ENCODE measurements at regions not wholly inside any gene's neighbourhood (a gene's known extent, or its start where the extent isn't known, plus 50 kb on each side); places are given as distances from the start of the nearest gene placed in this dataset.
"Not testable (repeated sequence)": the region's sequence is repeated elsewhere in the genome, so short reads cannot be mapped to it uniquely, and the experiment has no call there.

- DNase-seq = no peak
Observed at GRCh38 chr13:48810013-48810412, 156.3 kb downstream of the CYSLTR2 start.

DNA sequence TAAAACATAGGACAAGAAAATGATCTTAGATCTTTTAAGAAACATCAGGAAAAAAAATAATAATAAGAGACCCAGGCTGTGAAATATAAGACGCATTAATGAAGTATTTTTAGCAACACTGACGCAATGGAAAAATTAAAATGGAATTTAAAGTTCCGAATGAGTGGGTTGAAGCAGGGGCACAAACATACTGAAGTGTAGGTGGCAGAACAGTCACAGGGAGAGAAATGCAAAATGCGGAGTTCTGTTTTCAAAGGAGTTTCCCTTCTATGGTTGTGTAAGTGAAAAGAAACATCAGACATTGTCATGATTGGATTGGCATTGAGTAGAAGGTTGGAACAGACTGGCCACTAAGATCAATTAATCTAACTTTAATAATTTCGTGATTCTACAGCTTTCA is 159.8 kb downstream of the CYSLTR2 start:
- no peak for DNase-seq

DNA sequence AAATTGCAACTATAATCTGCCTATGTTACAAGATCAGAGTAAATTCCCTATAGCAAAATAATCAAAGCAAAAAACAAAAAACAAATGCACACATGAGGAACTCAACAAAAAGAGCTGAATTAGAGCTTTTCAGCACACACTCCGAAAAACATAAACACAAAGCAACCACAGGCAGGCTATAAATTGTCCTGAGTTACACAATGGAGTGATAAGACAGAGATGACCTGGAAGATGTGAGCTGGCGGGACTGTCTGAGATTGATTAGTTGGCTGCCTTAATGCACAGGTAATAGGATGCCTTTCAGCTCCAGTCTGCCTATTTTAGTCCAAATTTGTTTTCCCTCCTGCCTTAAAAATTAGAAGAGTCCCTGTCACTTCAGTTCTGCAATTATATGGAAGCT is 159.0 kb upstream of the FNDC3A start:
- DNase-seq = no peak

DNA sequence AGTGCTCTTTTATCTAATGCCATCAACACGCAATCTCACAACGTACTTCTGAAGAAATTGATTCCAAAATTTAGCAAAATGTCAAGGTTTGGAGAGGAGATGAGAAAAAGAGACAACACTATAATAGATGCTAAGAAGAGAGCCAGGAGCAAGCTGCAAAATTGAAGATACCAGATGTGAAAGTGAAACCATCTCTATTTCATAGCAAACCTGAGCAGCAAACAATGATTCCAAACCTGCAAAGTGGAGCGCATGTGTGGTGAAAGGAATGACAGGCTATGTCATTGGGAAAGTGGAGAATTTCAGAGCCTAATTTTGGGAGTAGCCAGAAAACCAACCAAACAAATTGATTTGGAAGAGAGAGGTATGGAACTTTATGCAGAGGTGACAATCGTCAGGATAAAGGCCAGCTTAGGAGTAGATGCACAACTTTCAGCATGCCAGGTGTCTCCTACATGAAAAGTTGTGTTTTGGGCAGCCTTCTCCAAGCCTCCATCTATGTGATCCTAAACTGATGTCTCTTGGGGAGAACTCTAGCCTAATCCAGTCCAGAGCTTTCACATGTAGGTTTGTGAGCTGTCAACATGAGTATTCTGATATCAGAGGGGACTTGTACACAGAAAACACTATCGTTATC is 158.4 kb upstream of the FNDC3A start:
- no peak for DNase-seq

GRCh38 chr13:48818495-48819356 is 157.0 kb upstream of the FNDC3A start:
- DNase-seq = no peak

- no peak for DNase-seq
Observed at GRCh38 chr13:48819376-48819775, 156.3 kb upstream of the FNDC3A start.

- no peak for DNase-seq
Observed at GRCh38 chr13:48819899-48820298, 155.8 kb upstream of the FNDC3A start.

GRCh38 chr13:48823526-48823925 is 152.2 kb upstream of the FNDC3A start:
- DNase-seq = not testable (repeated sequence)

DNA sequence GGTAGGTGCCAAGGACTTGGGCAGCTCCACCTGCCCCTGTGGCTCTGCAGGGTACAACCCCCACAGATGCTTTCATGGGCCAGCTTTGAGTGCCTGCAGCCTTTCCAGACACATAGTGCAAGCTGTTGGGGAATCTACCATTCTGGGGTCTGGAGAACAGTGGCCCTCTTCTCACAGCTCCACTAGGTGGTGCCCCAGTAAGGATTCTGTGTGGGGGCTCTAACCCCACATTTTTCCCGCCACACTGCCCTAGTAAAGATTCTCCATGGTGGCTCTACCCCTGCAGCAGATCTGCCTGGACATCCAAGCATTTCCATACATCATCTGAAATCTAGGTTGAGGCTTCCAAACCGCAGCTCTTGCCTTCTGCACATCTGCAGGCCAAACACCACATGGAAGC is 149.7 kb upstream of the FNDC3A start:
- DNase-seq = no peak

DNA sequence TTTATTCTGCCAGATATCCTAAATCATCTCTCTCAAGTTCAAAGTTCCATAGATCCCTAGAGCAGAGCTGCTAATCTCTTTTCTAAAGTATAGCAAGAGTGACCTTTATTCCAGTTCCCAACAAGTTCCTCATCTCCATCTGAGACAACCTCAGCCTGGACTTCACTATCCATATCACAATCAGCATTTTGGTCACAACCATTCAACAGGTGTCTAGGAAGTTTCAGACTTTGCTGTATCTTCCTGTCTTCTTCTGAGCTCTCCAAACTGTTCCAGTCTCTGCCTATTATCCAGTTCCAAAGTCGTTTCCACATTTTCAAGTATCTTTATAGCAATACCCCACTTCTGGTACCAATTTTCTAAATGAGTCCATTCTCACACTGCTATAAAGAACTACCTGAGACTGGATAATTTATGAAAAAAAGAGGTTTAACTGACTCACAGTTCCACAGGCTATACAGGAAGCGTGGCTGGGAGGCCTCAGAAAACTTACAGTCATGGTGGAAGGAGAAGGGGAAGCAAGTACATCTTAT is 148.7 kb upstream of the FNDC3A start:
- not testable (repeated sequence) for DNase-seq

DNA sequence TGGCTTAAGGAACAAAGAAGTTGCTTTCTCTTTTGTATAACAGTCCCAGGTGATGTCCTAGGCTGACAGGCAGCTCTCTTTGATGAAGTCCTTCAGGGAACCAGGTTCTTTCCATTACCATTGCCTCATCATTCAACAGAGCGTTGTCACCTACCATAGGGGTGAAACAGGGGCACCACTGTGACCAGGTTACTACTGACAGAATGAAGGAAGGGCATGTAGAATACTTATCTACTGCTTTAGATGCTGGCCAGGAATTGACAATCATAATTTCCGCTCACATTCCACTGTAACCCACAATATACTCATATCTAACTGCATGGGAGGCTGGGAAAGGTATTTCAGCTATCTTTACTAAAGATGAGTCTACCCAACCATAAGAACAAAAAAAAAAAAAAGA is 148.0 kb upstream of the FNDC3A start:
- DNase-seq = no peak

- no peak for DNase-seq
Observed at GRCh38 chr13:48828962-48829411, 146.7 kb upstream of the FNDC3A start.

DNA sequence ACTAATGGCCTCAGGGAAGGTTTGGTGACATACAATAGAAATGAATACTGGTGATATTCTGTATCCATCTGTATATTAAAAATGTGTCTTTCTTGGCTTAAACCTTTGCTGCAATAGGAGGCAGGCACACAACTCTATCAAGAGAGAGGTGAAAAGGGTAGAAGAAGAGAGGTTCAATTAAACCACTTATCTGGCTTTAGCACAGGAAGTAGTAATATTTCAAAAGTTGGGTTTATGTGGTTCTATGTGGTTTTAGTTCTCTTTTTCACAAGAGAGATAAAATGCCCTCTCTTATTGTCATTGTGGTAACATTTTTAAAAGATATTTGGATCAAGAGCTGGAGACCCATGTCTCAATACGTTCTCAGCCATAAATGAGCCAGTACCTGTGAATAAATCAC is 146.2 kb upstream of the FNDC3A start:
- DNase-seq = no peak

- no peak for DNase-seq
Observed at GRCh38 chr13:48831248-48831647, 144.5 kb upstream of the FNDC3A start.

DNA sequence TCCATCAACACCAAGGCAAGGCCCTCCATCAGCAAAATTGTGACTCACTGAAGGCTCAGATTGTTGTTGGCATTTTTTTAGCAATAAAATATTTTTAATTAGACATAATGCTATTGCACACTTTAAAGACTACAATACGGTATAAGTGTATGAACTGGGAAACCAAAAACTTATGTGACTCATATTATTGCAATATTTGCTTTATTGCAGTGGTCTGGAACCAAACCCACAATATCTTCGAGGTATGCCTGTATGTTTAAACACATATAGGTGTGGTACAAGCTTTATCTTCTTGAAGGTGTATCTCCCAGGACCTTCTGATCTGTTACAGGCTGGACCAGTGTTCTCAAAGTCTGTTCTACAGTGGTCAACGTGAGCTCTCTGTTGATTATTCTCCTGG is 142.3 kb upstream of the FNDC3A start:
- no peak for DNase-seq

DNA sequence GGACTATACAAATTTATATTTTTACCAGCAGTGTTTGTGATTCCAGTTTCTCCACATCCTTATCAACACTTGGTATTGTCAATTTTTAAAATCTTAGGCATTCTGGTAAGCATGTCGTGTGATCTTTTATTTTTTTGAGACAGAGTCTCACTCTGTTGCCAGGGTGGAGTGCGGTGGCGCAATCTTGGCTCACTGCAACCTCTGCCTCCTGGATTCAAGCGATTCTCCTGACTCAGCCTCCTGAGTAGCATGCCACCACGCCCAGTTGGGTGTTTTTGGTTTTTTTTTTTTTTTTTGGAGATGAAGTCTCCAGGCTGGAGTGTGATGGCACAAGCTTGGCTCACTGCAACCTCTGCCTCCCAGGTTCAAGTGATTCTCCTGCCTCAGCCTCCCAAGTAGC is 140.4 kb upstream of the FNDC3A start:
- not testable (repeated sequence) for DNase-seq

DNA sequence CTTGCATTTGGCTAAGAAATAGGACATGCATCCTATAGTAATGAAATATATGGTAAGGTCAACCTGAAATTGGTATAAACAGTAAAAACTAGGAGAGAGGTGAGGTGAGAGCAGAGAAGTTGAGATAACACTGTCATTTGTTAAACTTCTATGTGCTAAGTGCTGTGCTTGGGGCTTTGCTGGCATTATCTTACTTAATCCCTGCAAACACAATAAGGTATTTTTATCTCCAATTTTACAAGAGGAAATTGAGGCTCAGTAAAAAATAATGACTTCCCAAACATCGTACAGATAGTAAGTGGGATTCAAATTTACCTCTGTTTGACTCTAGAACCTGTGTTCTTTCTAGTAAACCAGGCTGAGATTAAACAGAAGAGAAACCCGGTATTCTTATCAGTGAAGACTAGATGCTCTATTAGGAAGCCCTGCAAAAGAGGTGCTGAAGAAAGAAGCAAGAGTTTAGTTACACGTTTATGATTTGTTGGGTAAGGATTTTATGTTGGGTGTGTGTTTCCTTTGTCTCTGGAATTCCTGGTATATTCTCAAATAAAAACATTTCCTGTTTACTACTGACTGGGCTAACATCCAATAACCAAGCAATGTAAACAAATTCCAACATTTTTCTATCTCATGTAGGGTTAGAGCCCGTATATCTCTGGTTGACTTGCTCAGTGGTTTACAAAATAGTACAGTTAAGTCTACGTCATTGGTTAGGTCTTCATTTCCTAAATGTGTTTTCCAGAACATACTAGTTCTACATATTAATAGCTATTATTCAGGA is 137.3 kb upstream of the FNDC3A start:
- no peak for DNase-seq

- DNase-seq = no peak
Observed at GRCh38 chr13:48839171-48839570, 136.5 kb upstream of the FNDC3A start.

DNA sequence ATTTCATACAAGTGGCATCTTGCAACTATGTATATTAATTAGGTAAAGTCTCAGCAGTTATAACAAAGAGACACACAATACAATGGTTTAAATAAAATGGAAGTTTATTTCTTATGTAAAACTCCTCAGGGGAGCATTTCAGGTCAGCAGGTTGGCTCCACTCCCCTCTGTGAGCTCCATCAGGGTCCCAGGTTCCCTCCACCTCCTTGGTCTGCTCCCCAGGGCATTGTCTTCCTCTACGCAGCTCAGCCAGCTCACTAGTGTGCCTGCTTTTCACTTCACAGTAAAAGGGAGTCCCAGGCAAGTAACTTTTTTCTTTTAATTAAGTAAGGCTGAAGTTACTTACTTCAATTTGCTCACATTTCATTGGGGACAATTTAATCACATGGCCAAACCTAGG is 135.3 kb upstream of the FNDC3A start:
- DNase-seq = no peak

- DNase-seq = no peak
Observed at GRCh38 chr13:48842316-48842715, 133.4 kb upstream of the FNDC3A start.

DNA sequence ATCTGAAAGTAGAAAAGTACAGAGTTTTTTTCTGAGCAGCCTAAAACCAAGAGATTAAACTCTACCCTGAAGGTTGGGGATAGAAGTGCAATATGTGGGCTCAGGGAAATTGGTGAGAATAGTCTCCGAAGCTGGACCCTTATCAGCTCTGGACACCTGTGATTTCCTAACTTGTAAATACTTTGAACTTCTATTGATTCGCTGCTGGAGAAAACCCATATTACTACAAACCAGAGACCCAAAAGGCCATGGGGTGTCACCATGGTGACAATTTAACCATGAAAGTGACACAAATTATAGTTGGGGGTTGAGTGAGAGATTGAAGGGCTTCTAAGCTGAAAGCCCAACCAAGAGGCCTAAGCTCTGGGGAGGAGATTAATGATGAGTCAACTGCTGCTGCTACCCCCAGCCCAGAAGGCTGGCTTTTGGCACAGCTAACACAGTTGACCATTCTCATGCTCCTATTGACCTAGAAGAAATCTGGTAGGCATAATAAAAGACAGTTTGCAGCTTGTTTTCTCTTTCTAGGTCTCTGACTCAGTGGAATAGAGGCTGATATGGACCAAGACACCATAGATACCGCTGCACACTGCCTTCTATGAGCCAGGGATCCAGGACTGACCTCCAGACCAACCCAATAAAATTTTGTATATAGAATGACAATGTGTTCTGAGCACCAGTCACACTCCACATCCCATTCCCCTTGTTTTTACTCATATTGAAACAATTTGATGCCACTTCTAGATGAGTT is 131.9 kb upstream of the FNDC3A start:
- no peak for DNase-seq

GRCh38 chr13:48844676-48845075 is 131.0 kb upstream of the FNDC3A start:
- DNase-seq = no peak

DNA sequence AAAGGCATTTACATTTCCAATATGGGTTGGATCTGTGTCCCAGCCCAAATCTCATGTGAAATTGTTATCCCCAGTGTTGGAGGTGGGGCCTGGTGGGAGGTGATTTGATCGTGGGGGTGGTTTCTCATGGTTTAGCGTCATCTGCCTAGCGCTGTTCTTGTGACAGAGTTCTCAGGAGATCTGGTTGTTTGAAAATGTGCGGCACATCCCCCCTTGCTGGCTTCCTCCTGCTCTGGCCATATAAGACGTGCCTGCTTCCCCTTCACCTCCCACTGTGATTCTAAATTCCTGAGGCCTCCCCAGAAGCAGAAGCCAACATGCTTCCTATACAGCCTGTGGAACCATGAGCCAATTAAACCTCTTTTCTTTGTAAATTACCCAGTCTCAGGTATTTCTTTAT is 126.2 kb upstream of the FNDC3A start:
- DNase-seq = no peak
